ENCODE measurements at regions not wholly inside any gene's neighbourhood (a gene's known extent, or its start where the extent isn't known, plus 50 kb on each side); places are given as distances from the start of the nearest gene placed in this dataset.

GRCh38 chr19:33971073-33971472 lies 174.4 kb downstream of the KCTD15 start:
- Histone ChIP-seq H3K4me3 (replicated peaks; ENCODE audit: insufficient read depth, low read length) (no peak overlapping the region), H3K27me3 (ENCODE audit: insufficient read depth, poor library complexity, severe bottlenecking) (no peaks in the 10 kb centered on the region), H3K27ac (replicated peaks) (no peak overlapping the region)
- TF ChIP-seq GABPA (IDR thresholded peaks at IDR 0.05; ENCODE audit: low read depth): no peak
- no peak for TF ChIP-seq REST (IDR thresholded peaks at IDR 0.05; ENCODE audit: insufficient replicate concordance, low read depth)
- no peak for TF ChIP-seq CTCF (IDR thresholded peaks at IDR 0.05; ENCODE audit: insufficient read depth, low read length)
- TF ChIP-seq SPI1 (IDR thresholded peaks at IDR 0.05; ENCODE audit: borderline replicate concordance, low read depth): no peak
- no peak for TF ChIP-seq POLR2AphosphoS5 (IDR thresholded peaks at IDR 0.05; ENCODE audit: low read depth)
- DNase-seq (ENCODE audit: low read depth in 1 of 2, low spot score in 1 of 2): no peak

GRCh38 chr19:33977756-33978685 lies 181.4 kb downstream of the KCTD15 start:
- TF ChIP-seq POLR2AphosphoS5 (IDR thresholded peaks at IDR 0.05; ENCODE audit: low read depth) (no peak), REST (IDR thresholded peaks at IDR 0.05; ENCODE audit: insufficient replicate concordance, low read depth) (no peak), SPI1 (IDR thresholded peaks at IDR 0.05; ENCODE audit: borderline replicate concordance, low read depth) (no peak), GABPA (IDR thresholded peaks at IDR 0.05; ENCODE audit: low read depth) (no peak), CTCF (IDR thresholded peaks at IDR 0.05; ENCODE audit: insufficient read depth, low read length) (no peak)
- no peak for DNase-seq (ENCODE audit: low read depth in 1 of 2, low spot score in 1 of 2)
- Histone ChIP-seq H3K4me3 (replicated peaks; ENCODE audit: insufficient read depth, low read length) (no peak overlapping the region), H3K27ac (replicated peaks) (no peak overlapping the region), H3K27me3 (ENCODE audit: insufficient read depth, poor library complexity, severe bottlenecking) (peaks cover 3% of the 10 kb centered on the region)

GRCh38 chr19:33982706-33983105 lies 186.0 kb downstream of the KCTD15 start:
- no peak for DNase-seq (ENCODE audit: low read depth in 1 of 2, low spot score in 1 of 2)
- H3K4me3 ChIP-seq (replicated peaks; ENCODE audit: insufficient read depth, low read length): no peak overlapping the region
- H3K27me3 ChIP-seq (ENCODE audit: insufficient read depth, poor library complexity, severe bottlenecking): no peaks in the 10 kb centered on the region
- no peak overlapping the region for H3K27ac ChIP-seq (replicated peaks)
- TF ChIP-seq SPI1 (IDR thresholded peaks at IDR 0.05; ENCODE audit: borderline replicate concordance, low read depth) (no peak), GABPA (IDR thresholded peaks at IDR 0.05; ENCODE audit: low read depth) (no peak), REST (IDR thresholded peaks at IDR 0.05; ENCODE audit: insufficient replicate concordance, low read depth) (no peak), POLR2AphosphoS5 (IDR thresholded peaks at IDR 0.05; ENCODE audit: low read depth) (no peak), CTCF (IDR thresholded peaks at IDR 0.05; ENCODE audit: insufficient read depth, low read length) (no peak)

Data from HL-60 (cell line).